ENCODE measurements at regions not wholly inside any gene's neighbourhood (a gene's known extent, or its start where the extent isn't known, plus 50 kb on each side); places are given as distances from the start of the nearest gene placed in this dataset.

- DNase-seq: no peak
These were observed 50.7 kb upstream of the FOXB1 start for GRCh38 chr15:59953392-59953883.

GRCh38 chr15:59952960-59953359, 51.2 kb upstream of the FOXB1 start:
- DNase-seq: no peak

- no peak for DNase-seq
These were observed 53.3 kb upstream of the FOXB1 start for GRCh38 chr15:59950603-59951388.

GRCh38 chr15:59948924-59949613, 55.0 kb upstream of the FOXB1 start:
- no peak for DNase-seq

GRCh38 chr15:59946084-59946483, 58.0 kb upstream of the FOXB1 start:
- no peak for DNase-seq

GRCh38 chr15:59945036-59945435, 59.1 kb upstream of the FOXB1 start:
- no peak for DNase-seq

GRCh38 chr15:59941612-59942011, 62.5 kb upstream of the FOXB1 start:
- DNase-seq: no peak

GRCh38 chr15:59940928-59941327, 63.2 kb upstream of the FOXB1 start:
- DNase-seq: no peak

- no peak for DNase-seq
These were observed 63.7 kb upstream of the FOXB1 start for GRCh38 chr15:59940456-59940855.

- no peak for DNase-seq
These were observed 67.4 kb upstream of the FOXB1 start for GRCh38 chr15:59936741-59937140.

- DNase-seq: no peak
These were observed 70.5 kb upstream of the FOXB1 start for GRCh38 chr15:59933607-59934006.

GRCh38 chr15:59931646-59932261, 72.4 kb upstream of the FOXB1 start:
- no peak for DNase-seq

- no peak for DNase-seq
These were observed 79.1 kb upstream of the FOXB1 start for GRCh38 chr15:59924812-59925522.

- no peak for DNase-seq
These were observed 80.0 kb upstream of the FOXB1 start for GRCh38 chr15:59924096-59924495.

GRCh38 chr15:59923508-59923907, 80.6 kb upstream of the FOXB1 start:
- DNase-seq: no peak

- peak; percentile 45 to 52 for DNase-seq
These were observed 84.8 kb upstream of the FOXB1 start for GRCh38 chr15:59918994-59919951.

GRCh38 chr15:59917504-59918157, 86.5 kb upstream of the FOXB1 start:
- peak; percentile 70 to 72 for DNase-seq

- no peak for DNase-seq
These were observed 98.1 kb upstream of the FOXB1 start for GRCh38 chr15:59906046-59906445.

- DNase-seq: no peak
These were observed 98.9 kb upstream of the FOXB1 start for GRCh38 chr15:59905176-59905575.

GRCh38 chr15:59904450-59905135, 99.5 kb upstream of the FOXB1 start:
- no peak for DNase-seq

GRCh38 chr15:59896663-59897074, 107.4 kb upstream of the FOXB1 start:
- no peak for DNase-seq

Measured in activated CD4-positive, alpha-beta T cell treated with anti-CD3 and anti-CD28 coated beads for 4 hours (primary cell).